ENCODE measurements at regions not wholly inside any gene's neighbourhood (a gene's known extent, or its start where the extent isn't known, plus 50 kb on each side); places are given as distances from the start of the nearest gene placed in this dataset.

- no peak for TF ChIP-seq CTCF (IDR thresholded peaks at IDR 0.05)
- Mint-ChIP-seq H3K36me3 (ENCODE audit: low read depth) (peaks cover 4% of the 10 kb centered on the region; the same call in 1 of the 2 replicates), H3K4me1 (ENCODE audit: low read depth) (no peaks in the 10 kb centered on the region), H3K27ac (no peak overlapping the region), H3K27me3 (ENCODE audit: insufficient read depth) (peaks cover 5% of the 10 kb centered on the region; the same call in 1 of the 2 replicates), H3K4me3 (no peak overlapping the region), H3K9me3 (peaks cover 23% of the 10 kb centered on the region)
- DNase-seq, result no peak
Measured at GRCh38 chr14:34004881-34005280, 54.0 kb upstream of the EGLN3 start.

- no peak for DNase-seq
- Mint-ChIP-seq H3K36me3 (ENCODE audit: low read depth) (peaks cover 4% of the 10 kb centered on the region; the same call in 1 of the 2 replicates), H3K4me3 (no peak overlapping the region), H3K4me1 (ENCODE audit: low read depth) (no peaks in the 10 kb centered on the region), H3K9me3 (peaks cover 23% of the 10 kb centered on the region), H3K27me3 (ENCODE audit: insufficient read depth) (peaks cover 5% of the 10 kb centered on the region; the same call in 1 of the 2 replicates), H3K27ac (no peak overlapping the region)
- TF ChIP-seq CTCF (IDR thresholded peaks at IDR 0.05), result no peak
Measured at GRCh38 chr14:34003691-34004090, 52.8 kb upstream of the EGLN3 start.

DNA sequence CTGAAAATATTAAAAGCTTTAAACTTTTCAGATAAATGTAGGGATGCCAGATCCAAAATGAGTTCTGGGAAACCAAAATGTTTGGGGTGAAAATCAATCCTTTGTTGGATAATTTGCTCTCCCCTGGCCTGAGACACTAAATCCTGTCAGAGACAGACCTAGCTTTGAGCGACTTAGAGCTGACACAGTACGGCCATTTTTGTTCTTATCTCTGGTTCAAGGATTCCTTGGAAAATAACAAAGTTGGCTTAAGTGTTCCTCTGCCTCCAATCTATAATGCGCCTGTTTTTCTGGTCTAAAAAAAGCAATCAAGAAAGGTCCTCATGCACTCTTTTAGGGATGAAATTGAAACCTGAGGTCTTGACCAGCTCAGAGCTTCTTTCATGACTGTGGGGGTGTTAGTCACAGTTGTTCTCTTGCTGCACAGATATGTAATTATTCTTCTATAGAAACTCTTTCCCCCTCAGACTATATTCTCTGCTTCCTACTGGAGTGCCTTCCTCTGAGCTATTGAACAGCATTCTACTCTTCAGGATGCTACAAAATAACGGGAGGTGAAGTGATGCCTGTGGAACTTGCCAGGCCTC is 52.3 kb upstream of the EGLN3 start:
- DNase-seq, result no peak
- Mint-ChIP-seq H3K9me3 (peaks cover 23% of the 10 kb centered on the region), H3K36me3 (ENCODE audit: low read depth) (peaks cover 4% of the 10 kb centered on the region; the same call in 1 of the 2 replicates), H3K4me1 (ENCODE audit: low read depth) (no peaks in the 10 kb centered on the region), H3K4me3 (no peak overlapping the region), H3K27ac (no peak overlapping the region), H3K27me3 (ENCODE audit: insufficient read depth) (peaks cover 5% of the 10 kb centered on the region; the same call in 1 of the 2 replicates)
- no peak for TF ChIP-seq CTCF (IDR thresholded peaks at IDR 0.05)
